ENCODE measurements at regions not wholly inside any gene's neighbourhood (a gene's known extent, or its start where the extent isn't known, plus 50 kb on each side); places are given as distances from the start of the nearest gene placed in this dataset.
"Not testable (repeated sequence)": the region's sequence is repeated elsewhere in the genome, so short reads cannot be mapped to it uniquely, and the experiment has no call there.

DNA sequence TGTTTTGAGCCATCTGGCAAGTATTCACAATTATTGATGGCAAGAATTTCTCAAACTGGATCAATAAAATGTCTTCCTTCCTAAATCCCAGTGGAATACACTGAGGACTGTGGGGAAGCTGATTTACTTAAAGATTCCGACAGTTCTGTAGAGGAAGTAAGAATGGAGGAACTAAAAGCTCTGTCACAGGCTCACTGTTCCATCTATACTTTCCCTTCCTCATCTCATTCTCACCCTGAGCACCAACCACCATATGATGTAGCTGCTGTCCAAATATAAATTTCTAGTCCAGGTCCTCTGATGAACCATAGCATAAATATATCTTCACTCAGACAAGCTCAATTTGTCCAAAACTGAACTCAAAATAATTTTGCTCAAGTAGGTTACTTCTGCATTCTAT is 49.8 kb upstream of the POMZP3 start:
- not testable (repeated sequence) for TF ChIP-seq POLR2A (IDR thresholded peaks at IDR 0.05)
- TF ChIP-seq, protein P1, sequence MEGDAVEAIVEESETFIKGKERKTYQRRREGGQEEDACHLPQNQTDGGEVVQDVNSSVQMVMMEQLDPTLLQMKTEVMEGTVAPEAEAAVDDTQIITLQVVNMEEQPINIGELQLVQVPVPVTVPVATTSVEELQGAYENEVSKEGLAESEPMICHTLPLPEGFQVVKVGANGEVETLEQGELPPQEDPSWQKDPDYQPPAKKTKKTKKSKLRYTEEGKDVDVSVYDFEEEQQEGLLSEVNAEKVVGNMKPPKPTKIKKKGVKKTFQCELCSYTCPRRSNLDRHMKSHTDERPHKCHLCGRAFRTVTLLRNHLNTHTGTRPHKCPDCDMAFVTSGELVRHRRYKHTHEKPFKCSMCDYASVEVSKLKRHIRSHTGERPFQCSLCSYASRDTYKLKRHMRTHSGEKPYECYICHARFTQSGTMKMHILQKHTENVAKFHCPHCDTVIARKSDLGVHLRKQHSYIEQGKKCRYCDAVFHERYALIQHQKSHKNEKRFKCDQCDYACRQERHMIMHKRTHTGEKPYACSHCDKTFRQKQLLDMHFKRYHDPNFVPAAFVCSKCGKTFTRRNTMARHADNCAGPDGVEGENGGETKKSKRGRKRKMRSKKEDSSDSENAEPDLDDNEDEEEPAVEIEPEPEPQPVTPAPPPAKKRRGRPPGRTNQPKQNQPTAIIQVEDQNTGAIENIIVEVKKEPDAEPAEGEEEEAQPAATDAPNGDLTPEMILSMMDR (IDR thresholded peaks at IDR 0.05), result not testable (repeated sequence)

All from esophagus squamous epithelium (tissue), 4 donors.